NCI-H1105 treated with DMSO at 0.1 percent for 48 hours (cell line): ENCODE measurements at regions not wholly inside any gene's neighbourhood (a gene's known extent, or its start where the extent isn't known, plus 50 kb on each side); places are given as distances from the start of the nearest gene placed in this dataset.

ENCODE experiments used
- DNase-seq: peaks from one replicate; lab custom pipeline; 2025; lab: John Stamatoyannopoulos, UW

GRCh38 chr1:200252531-200252930 is 157.3 kb downstream of the ZNF281 start:
- DNase-seq = no peak

DNA sequence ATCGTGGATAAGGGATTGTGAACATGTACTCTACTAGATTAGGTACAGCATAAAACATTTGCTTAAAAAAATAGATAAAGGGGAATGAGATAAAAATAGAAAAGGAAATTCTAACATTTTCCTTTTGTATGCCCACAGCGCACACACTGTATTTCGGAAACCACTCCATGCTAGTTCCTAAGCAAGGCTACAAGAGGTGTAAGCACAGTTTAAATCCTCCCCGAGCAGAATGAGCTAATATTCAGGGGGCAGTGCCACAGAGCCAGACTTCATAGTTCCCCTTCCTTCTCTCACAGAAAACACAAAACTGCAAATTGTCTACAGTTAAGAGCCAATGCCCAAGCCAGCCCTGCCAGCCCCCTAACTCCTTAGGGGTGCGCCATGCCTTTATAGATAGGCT is 159.4 kb downstream of the ZNF281 start:
- DNase-seq = no peak

GRCh38 chr1:200248541-200248940 is 161.3 kb downstream of the ZNF281 start:
- DNase-seq = no peak

GRCh38 chr1:200247518-200247917 is 162.3 kb downstream of the ZNF281 start:
- no peak for DNase-seq

DNA sequence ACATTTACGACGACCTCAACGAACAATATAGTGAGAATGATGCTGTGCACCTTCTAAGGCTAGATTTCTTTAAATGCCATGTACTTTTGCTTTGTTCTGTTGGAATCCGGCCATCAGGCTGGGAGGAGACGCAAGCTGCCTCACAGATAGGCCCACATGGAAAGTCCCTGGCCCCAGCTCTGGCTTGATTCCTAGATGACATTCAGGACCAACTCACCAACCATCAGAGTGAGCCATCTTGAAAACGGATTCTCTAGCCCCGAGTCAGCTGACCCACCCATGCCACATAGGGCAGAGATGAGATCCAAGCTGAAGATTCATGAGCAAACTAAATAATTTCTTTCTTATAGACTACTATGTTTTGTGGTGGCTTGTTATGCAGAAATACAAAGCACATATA is 164.4 kb downstream of the ZNF281 start:
- DNase-seq = no peak

DNA sequence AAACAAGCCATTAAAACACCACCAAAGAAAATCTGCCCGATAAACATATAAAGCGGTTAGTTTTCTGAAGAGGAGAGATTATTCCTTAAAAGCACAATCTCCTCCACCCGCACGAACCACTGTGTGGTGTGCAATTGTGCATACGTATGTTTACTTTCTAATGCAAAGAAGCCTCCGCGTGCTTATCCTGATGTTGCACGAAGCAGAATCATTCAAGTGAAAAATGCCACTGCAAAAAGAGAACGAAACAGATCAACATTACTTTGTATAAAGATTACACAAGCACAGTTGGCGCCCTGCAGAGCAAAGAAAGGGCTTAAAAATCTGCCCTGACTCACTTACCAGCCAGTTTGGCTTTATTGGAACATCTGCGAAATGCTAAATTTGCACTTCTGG is 166.8 kb downstream of the ZNF281 start:
- DNase-seq = no peak

- peak; percentile 86 for DNase-seq
These were observed 167.5 kb downstream of the ZNF281 start for GRCh38 chr1:200242110-200243041.

DNA sequence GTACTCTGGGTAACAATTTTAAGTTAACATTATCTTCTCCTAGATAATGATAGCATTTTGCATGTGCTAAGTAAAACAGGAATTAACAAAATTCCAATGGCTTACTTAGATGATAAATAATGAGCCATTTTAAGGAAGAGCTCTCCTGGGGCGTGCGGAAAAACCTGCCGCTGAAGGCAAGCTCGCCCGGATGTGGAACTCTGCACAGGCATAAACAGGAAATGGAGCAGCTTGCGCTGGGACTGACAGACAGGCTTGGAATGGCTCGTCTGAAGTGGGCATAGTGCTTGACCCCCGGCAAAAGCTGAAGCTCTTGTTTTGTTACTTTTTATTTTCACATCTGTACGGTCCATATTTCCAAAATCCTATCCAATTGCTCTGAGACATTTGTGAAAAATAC is 169.2 kb downstream of the ZNF281 start:
- DNase-seq = no peak

GRCh38 chr1:200238311-200238710 is 171.5 kb downstream of the ZNF281 start:
- no peak for DNase-seq

DNA sequence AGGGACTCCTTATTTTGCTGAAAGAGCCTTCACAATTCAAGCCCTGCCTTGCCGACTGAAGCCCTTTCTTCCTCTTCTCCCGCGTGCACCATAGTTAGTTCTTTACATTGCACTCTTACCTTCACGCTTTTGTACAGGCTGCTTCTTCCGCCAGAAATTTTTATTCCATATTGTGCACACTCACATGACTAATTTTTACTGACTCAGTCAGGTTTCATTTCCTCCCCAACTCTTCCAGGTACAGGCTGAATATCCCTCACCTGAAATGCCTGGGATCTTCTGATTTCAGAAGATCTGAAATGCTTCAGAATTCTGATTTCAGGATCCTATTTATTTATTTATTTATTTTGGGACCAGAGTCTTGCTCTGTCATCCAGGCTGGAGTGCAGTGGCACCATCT is 172.8 kb downstream of the ZNF281 start:
- no peak for DNase-seq

GRCh38 chr1:200234938-200235337 is 174.9 kb downstream of the ZNF281 start:
- no peak for DNase-seq

GRCh38 chr1:200233393-200233792 is 176.4 kb downstream of the ZNF281 start:
- DNase-seq = no peak

DNA sequence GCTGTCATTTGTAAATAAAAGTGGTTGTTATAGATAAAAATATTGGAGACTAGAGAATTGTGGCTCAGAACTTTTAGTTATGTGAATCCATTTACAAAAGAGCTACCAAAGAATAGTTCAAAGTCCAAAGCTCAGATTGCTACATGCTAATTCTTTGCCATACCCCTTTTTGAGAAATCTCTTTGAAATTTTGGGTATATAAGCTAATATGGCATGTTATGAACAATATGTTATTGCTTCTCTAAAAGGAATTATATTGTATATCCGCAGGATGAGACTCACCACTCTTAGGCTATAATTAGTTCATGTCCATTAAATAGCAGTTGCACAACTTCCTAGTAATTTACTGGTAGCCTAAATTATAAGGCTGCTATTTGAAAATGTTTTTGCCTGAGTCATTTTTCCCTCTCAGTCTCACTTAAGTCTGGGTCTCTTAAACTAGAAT is 178.0 kb downstream of the ZNF281 start:
- DNase-seq = no peak

GRCh38 chr1:200230671-200231070 is 179.2 kb downstream of the ZNF281 start:
- DNase-seq = no peak

DNA sequence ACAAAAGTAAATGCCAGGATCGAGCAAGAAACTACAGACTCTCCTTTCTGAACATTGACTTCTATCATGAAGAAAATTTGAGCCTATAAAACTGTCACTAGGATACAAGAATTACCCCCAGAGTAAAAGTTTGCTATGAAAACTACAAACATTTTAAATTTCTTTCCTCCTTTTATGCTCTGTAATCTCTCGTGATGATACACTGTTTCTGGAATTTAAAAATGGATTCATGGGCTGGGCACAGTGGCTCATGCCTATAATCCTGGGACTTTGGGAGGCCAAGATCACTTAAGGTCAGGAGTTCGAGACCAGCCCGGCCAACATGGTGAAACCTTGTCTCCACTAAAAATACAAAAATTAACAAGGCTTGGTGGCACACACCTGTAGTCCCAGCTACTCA is 181.3 kb downstream of the ZNF281 start:
- DNase-seq = no peak

GRCh38 chr1:200228081-200228480 is 181.8 kb downstream of the ZNF281 start:
- no peak for DNase-seq
